ENCODE measurements at regions not wholly inside any gene's neighbourhood (a gene's known extent, or its start where the extent isn't known, plus 50 kb on each side); places are given as distances from the start of the nearest gene placed in this dataset.

DNA sequence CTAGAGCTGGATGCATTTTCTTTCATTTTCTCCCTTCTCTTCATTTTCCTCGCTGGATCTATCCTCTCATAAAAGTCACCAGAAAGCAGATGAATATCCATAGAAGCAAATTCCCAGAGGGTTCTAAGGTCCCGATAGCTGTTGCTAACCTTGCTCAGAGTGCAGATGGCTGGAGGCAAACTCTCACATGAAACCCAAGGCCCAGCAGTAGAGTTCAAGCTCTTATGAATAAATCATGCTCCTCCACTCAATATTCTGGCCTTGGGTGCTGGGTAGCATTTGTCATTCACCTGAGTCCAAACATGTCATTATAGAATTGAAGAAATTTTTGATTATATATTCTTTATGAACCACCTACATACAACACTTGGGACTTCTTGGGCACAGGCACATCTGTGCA, 539.7 kb upstream of the MARCKS start:
- in situ Hi-C loops (cut with HindIII; ENCODE audit: low sequenced_read_pairs), result no loop called here

DNA sequence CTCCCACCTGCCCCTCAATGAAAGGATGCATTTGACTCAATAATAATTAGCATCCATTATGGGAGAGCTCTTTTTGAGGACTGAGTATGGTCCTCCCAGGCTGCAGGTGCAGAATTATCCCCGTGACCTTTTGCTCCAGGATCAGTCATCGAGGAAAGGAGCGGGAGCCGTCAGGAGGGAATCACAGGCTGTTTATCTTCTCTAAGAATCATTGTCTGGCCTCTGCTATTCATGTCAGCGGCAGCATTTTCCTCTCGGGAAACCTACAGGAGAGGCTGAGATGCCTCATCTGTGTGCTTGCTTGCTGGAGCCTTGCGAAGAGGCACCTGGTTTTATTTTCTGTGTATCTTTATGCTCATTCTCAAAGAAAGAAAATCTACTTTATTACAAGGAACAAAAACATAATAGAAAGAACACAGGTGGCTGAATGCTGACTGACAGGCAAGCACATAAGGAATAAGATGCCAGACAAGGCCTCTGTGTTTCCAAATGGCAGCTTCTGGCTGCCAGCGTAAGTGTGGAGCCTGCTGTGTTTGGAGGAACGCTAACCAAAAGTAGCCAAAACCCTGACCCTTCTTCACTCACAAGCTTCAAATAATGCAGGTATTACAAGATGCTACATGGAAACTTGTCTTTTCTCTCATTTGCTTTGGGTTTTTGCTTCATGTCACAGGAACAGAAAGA, 539.1 kb upstream of the MARCKS start:
- DNase-seq (ENCODE audit: low read depth, low spot score), result peak; percentile 16
- in situ Hi-C loops (cut with HindIII; ENCODE audit: low sequenced_read_pairs), result no loop called here
- TF ChIP-seq, protein P1, sequence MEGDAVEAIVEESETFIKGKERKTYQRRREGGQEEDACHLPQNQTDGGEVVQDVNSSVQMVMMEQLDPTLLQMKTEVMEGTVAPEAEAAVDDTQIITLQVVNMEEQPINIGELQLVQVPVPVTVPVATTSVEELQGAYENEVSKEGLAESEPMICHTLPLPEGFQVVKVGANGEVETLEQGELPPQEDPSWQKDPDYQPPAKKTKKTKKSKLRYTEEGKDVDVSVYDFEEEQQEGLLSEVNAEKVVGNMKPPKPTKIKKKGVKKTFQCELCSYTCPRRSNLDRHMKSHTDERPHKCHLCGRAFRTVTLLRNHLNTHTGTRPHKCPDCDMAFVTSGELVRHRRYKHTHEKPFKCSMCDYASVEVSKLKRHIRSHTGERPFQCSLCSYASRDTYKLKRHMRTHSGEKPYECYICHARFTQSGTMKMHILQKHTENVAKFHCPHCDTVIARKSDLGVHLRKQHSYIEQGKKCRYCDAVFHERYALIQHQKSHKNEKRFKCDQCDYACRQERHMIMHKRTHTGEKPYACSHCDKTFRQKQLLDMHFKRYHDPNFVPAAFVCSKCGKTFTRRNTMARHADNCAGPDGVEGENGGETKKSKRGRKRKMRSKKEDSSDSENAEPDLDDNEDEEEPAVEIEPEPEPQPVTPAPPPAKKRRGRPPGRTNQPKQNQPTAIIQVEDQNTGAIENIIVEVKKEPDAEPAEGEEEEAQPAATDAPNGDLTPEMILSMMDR (IDR thresholded peaks at IDR 0.05; ENCODE audit: low read depth, low read length), result no peak
- no peak overlapping the region for H3K4me3 ChIP-seq (ENCODE audit: low read depth, low read length)

More for the DNA sequence above, 539.7 kb upstream of the MARCKS start:
- H3K4me3 ChIP-seq (ENCODE audit: low read depth, low read length), result no peak overlapping the region
- DNase-seq (ENCODE audit: low read depth, low spot score), result no peak
- TF ChIP-seq, protein P1 (IDR thresholded peaks at IDR 0.05; ENCODE audit: low read depth, low read length), result no peak

DNA sequence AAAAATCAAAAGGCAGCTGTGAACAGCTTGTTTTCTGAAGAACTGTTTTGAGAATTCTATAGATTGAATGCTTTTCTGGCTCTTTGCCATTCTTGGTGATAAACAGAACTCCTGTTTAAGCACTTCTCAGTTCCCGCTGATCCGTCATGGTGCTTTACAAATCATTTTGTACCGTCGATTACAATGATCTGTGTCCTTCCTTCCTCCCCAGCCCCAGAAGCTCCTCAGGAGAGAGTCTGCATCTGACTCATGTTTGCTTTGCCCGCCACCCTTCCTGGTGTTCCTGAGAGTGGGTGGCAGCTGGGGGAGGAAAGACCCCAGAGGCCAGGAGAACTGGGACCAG, 538.6 kb upstream of the MARCKS start:
- in situ Hi-C loops (cut with HindIII; ENCODE audit: low sequenced_read_pairs), result no loop called here
- TF ChIP-seq, protein P1 (IDR thresholded peaks at IDR 0.05; ENCODE audit: low read depth, low read length), result no peak
- H3K4me3 ChIP-seq (ENCODE audit: low read depth, low read length), result no peak overlapping the region
- peak; percentile 25 for DNase-seq (ENCODE audit: low read depth, low spot score)

DNA sequence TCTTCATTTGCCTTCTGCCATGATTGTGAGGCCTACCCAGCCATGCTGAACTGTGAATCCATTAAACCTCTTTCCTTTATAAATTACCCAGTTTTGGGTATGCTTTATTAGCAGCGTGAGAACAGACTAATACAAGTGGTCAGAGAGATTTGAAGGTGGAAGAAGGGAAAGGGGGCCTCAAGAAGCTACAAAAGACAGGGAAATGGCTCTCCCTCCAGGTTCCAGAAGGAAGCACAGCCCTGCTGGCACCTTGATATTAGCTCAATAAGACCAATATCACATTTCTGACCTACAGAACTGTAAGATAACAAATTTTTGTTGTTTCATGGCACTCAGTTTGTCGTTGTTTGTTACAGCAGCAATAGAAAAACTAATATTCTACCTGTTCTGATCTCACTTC, 536.5 kb upstream of the MARCKS start:
- TF ChIP-seq, protein P1 (IDR thresholded peaks at IDR 0.05; ENCODE audit: low read depth, low read length), result no peak
- in situ Hi-C loops (cut with HindIII; ENCODE audit: low sequenced_read_pairs), result no loop called here
- no peak for DNase-seq (ENCODE audit: low read depth, low spot score)
- H3K4me3 ChIP-seq (ENCODE audit: low read depth, low read length), result no peak overlapping the region

DNA sequence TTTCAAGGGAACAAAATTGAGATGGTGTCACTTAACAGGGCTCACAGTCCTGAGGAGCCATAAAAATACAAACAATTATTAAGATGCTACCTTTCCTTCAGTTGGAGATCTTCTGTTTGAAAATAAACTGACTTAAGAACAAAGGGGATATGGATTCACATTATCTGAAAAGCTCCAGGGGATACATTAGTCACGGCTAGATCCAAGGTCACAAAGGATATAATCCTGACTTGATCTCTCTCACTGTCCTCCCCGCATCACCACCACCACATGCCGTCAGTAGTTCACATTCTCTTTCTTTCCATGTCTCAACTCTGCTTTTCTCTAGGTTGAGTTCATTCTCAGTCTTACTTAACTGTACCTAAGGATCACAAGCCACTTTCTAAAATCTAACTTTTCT, 530.4 kb upstream of the MARCKS start:
- no peak overlapping the region for H3K4me3 ChIP-seq (ENCODE audit: low read depth, low read length)
- no peak for DNase-seq (ENCODE audit: low read depth, low spot score)
- TF ChIP-seq, protein P1 (IDR thresholded peaks at IDR 0.05; ENCODE audit: low read depth, low read length), result no peak
- in situ Hi-C loops (cut with HindIII; ENCODE audit: low sequenced_read_pairs), result no loop called here

DNA sequence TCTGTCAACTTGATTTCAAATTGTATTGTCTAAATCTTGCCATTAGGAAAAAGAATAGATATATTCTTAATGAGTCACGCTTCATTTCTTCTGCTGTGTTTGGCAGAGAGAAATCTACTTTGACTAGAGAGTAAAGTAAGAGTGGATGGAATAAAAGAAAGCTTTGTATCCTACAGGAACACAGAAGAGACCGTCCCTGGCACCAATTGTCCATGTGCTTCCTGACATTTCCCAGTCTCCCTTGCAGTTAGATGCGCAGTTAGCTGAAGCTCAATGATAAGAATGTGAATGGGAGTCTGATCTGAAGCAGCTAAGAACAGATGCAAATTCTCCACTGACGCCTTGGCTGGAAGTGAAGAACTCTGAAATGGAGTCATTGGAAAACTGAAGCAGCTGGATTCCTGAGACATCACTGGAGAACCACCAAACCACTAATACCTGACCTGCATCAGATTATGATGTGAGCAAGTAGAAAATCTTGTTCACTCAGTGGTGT, 528.2 kb upstream of the MARCKS start:
- no peak overlapping the region for H3K4me3 ChIP-seq (ENCODE audit: low read depth, low read length)
- peak; percentile 77 for DNase-seq (ENCODE audit: low read depth, low spot score)
- in situ Hi-C loops (cut with HindIII; ENCODE audit: low sequenced_read_pairs), result no loop called here
- TF ChIP-seq, protein P1 (IDR thresholded peaks at IDR 0.05; ENCODE audit: low read depth, low read length), result no peak

All from astrocyte of the spinal cord (primary cell).